H9 (cell line): ENCODE measurements at regions not wholly inside any gene's neighbourhood (a gene's known extent, or its start where the extent isn't known, plus 50 kb on each side); places are given as distances from the start of the nearest gene placed in this dataset.

Experiments used
- DNase-seq: peaks from one replicate; pipeline ENCODE4 v3.0.0-alpha.2; 2017
- H2AFZ ChIP-seq: one replicate; pipeline ENCODE4 v1.6.1; 2013; ENCODE audit warnings: mild to moderate bottlenecking, low read length, control low read depth, moderate library complexity
- H2AK5ac ChIP-seq: 2 replicates; pipeline ENCODE4 v1.6.1; 2013; ENCODE audit warnings: low read length, control low read depth, mixed read lengths; ENCODE audit not compliant: insufficient read length
- H2BK120ac ChIP-seq: one replicate; pipeline ENCODE4 v1.6.1; 2013; ENCODE audit warnings: low read depth, mild to moderate bottlenecking, low read length, control low read depth, inconsistent platforms; ENCODE audit not compliant: poor library complexity, severe bottlenecking
- H2BK12ac ChIP-seq: 2 replicates; pipeline ENCODE4 v1.6.1; 2013; ENCODE audit warnings: low read length, control low read depth, mixed read lengths, low read depth; ENCODE audit not compliant: insufficient read length
- H2BK15ac ChIP-seq: 2 replicates; pipeline ENCODE4 v1.6.1; 2013; ENCODE audit warnings: low read depth, low read length, control low read depth
- H2BK20ac ChIP-seq: one replicate; pipeline ENCODE4 v1.6.1; 2013; ENCODE audit warnings: low read depth, mild to moderate bottlenecking, low read length, control low read depth, inconsistent platforms; ENCODE audit not compliant: poor library complexity, severe bottlenecking
- H2BK5ac ChIP-seq: 2 replicates; pipeline ENCODE4 v1.6.1; 2013; ENCODE audit warnings: low read length, control low read depth, mixed read lengths; ENCODE audit not compliant: insufficient read length
- H3K14ac ChIP-seq: 2 replicates; pipeline ENCODE4 v1.6.1; 2013; ENCODE audit warnings: low read length, control low read depth; ENCODE audit not compliant: insufficient read depth
- H3K18ac ChIP-seq: 2 replicates; pipeline ENCODE4 v1.6.1; 2013; ENCODE audit warnings: low read depth, mild to moderate bottlenecking, mixed read lengths, low read length, control low read depth; ENCODE audit not compliant: insufficient read length
- H3K23ac ChIP-seq: 2 replicates; pipeline ENCODE4 v1.6.1; 2013; ENCODE audit warnings: low read length, control low read depth, mixed read lengths, low read depth; ENCODE audit not compliant: insufficient read length
- H3K23me2 ChIP-seq: 2 replicates; pipeline ENCODE4 v1.6.1; 2013; ENCODE audit warnings: low read depth, mild to moderate bottlenecking, mixed read lengths, low read length, control low read depth; ENCODE audit not compliant: insufficient read length, poor library complexity, severe bottlenecking
- H3K27ac ChIP-seq: 2 replicates; pipeline ENCODE4 v1.5.1; 2013; ENCODE audit warnings: low read length, control low read depth, mixed read lengths, low read depth; ENCODE audit not compliant: insufficient read length
- H3K27me3 ChIP-seq: 2 replicates; pipeline ENCODE4 v1.6.1; 2013; ENCODE audit warnings: low read length, control low read depth, inconsistent platforms; ENCODE audit not compliant: insufficient read depth
- H3K4ac ChIP-seq: 2 replicates; pipeline ENCODE4 v1.6.1; 2013; ENCODE audit warnings: low read depth, mild to moderate bottlenecking, control low read depth, inconsistent platforms, low read length, moderate library complexity
- H3K4me1 ChIP-seq: 2 replicates; pipeline ENCODE4 v1.6.1; 2013; ENCODE audit warnings: low read length, control low read depth, inconsistent platforms; ENCODE audit not compliant: insufficient read depth
- H3K4me2 ChIP-seq: 2 replicates; pipeline ENCODE4 v1.6.1; 2013; ENCODE audit warnings: low read length, control low read depth, mixed read lengths; ENCODE audit not compliant: insufficient read length, insufficient read depth
- H3K56ac ChIP-seq: 2 replicates; pipeline ENCODE4 v1.6.1; 2013; ENCODE audit warnings: low read depth, mild to moderate bottlenecking, mixed read lengths, low read length, control low read depth; ENCODE audit not compliant: insufficient read length
- H3K79me1 ChIP-seq: 2 replicates; pipeline ENCODE4 v1.6.1; 2013; ENCODE audit warnings: low read depth, mild to moderate bottlenecking, moderate library complexity, low read length, control low read depth, inconsistent platforms; ENCODE audit not compliant: insufficient read depth, poor library complexity, severe bottlenecking
- H3K79me2 ChIP-seq: 2 replicates; pipeline ENCODE4 v1.6.1; 2013; ENCODE audit warnings: low read length, control low read depth, inconsistent platforms; ENCODE audit not compliant: insufficient read depth
- H3K9ac ChIP-seq: 2 replicates; pipeline ENCODE4 v1.6.1; 2013; ENCODE audit warnings: low read length, control low read depth, mixed read lengths; ENCODE audit not compliant: insufficient read length; ENCODE audit errors: extremely low read depth
- H3K9me3 ChIP-seq: one replicate; pipeline ENCODE4 v1.6.1; 2013; ENCODE audit warnings: low read depth, low read length, inconsistent platforms; ENCODE audit not compliant: control insufficient read depth
- H3T11ph ChIP-seq: one replicate; pipeline ENCODE4 v1.6.1; 2013; ENCODE audit warnings: mild to moderate bottlenecking, low read length, control low read depth, inconsistent platforms
- H4K20me1 ChIP-seq: one replicate; pipeline ENCODE4 v1.6.1; 2013; ENCODE audit not compliant: control insufficient read depth, insufficient read length, insufficient read depth
- H4K5ac ChIP-seq: 2 replicates; pipeline ENCODE4 v1.6.1; 2013; ENCODE audit warnings: low read depth, mild to moderate bottlenecking, mixed read lengths, low read length, control low read depth; ENCODE audit not compliant: insufficient read length
- H4K8ac ChIP-seq: replicated peaks from 2 replicates; pipeline ENCODE4 v1.6.1; 2013; ENCODE audit warnings: low read length, control low read depth, mixed read lengths, low read depth; ENCODE audit not compliant: insufficient read length
- H4K91ac ChIP-seq: 2 replicates; pipeline ENCODE4 v1.6.1; 2013; ENCODE audit warnings: low read depth, mild to moderate bottlenecking, moderate library complexity, mixed read lengths, low read length, control low read depth; ENCODE audit not compliant: insufficient read length
- H3K27ac Mint-ChIP-seq, 3 experiments: 2 replicates in 2 of 3; 3 replicates in 1 of 3; pipeline ENCODE4 v1.8.0; 2020 to 2021; ENCODE audit warnings: mixed read lengths in 3 of 3, mild to moderate bottlenecking in 1 of 3, moderate library complexity in 1 of 3
- H3K27me3 Mint-ChIP-seq: 2 replicates; pipeline ENCODE4 v1.8.0; 2021; ENCODE audit warnings: low read depth, mild to moderate bottlenecking, moderate library complexity, mixed read lengths
- H3K36me3 Mint-ChIP-seq, 3 experiments: 2 replicates in 2 of 3; 3 replicates in 1 of 3; pipeline ENCODE4 v1.8.0; 2020 to 2021; ENCODE audit warnings: low read depth in 3 of 3, mixed read lengths in 3 of 3; ENCODE audit not compliant: insufficient read depth in 1 of 3
- H3K4me1 Mint-ChIP-seq, 2 experiments: 2 replicates each; pipeline ENCODE4 v1.8.0; 2020; ENCODE audit warnings: mixed read lengths in 2 of 2
- H3K4me3 Mint-ChIP-seq, 2 experiments: 2 replicates in 1 of 2; 3 replicates in 1 of 2; pipeline ENCODE4 v1.8.0; 2020 to 2021; ENCODE audit warnings: mild to moderate bottlenecking in 2 of 2, mixed read lengths in 2 of 2, moderate library complexity in 1 of 2
- H3K9me3 Mint-ChIP-seq, 2 experiments: 2 replicates in 1 of 2; 3 replicates in 1 of 2; pipeline ENCODE4 v1.8.0; 2020; ENCODE audit warnings: mild to moderate bottlenecking in 2 of 2, mixed read lengths in 2 of 2, moderate library complexity in 1 of 2
- CTCF ChIP-seq: fragments of 200-600 bp; sonication (generic); conservative IDR thresholded peaks from 3 replicates; pipeline ENCODE4 v1.8.0; 2021; ENCODE audit warnings: antibody characterized with exemption, mild to moderate bottlenecking
- WGBS: extraction: QIAGEN DNeasy Blood & Tissue Kit; methylation state at CpG from one replicate; pipeline ENCODE4 v1.1.7; 2013; ENCODE audit warnings: missing lambda C conversion rate, low lambda C conversion rate, mixed read lengths; ENCODE audit not compliant: insufficient read length; ENCODE audit errors: extremely low coverage; 5-methylcytosine and 5-hydroxymethylcytosine counted together

GRCh38 chr14:35969310-35969709 lies 143.2 kb downstream of the BRMS1L start:
- H3K36me3 Mint-ChIP-seq = no peaks in the 10 kb centered on the region
- Histone ChIP-seq H3K23ac (no peak overlapping the region), H2BK120ac (no peak overlapping the region), H3K79me1 (no peaks in the 10 kb centered on the region), H3K9ac (no peak overlapping the region), H3K27me3 (no peaks in the 10 kb centered on the region), H3K4me1 (no peaks in the 10 kb centered on the region), H3K9me3 (no peaks in the 10 kb centered on the region), H2BK5ac (no peak overlapping the region), H2BK15ac (no peak overlapping the region), H3K27ac (no peak overlapping the region), H2AK5ac (no peak overlapping the region), H2AFZ (no peak overlapping the region), H2BK12ac (no peak overlapping the region), H3K23me2 (no peaks in the 10 kb centered on the region), H2BK20ac (no peak overlapping the region), H3K18ac (no peak overlapping the region), H4K8ac (no peak overlapping the region), H4K20me1 (no peaks in the 10 kb centered on the region), H4K5ac (no peak overlapping the region), H3K4ac (no peak overlapping the region), H3T11ph (no peak overlapping the region), H3K4me2 (no peak overlapping the region), H3K79me2 (no peaks in the 10 kb centered on the region), H3K14ac (no peak overlapping the region), H4K91ac (no peak overlapping the region), H3K56ac (no peak overlapping the region)
- no peaks in the 10 kb centered on the region for H3K9me3 Mint-ChIP-seq
- DNase-seq = no peak
- H3K4me3 Mint-ChIP-seq = no peak overlapping the region
- no peak for TF ChIP-seq CTCF
- no peak overlapping the region for H3K27ac Mint-ChIP-seq
- H3K27me3 Mint-ChIP-seq = no peaks in the 10 kb centered on the region
- no peaks in the 10 kb centered on the region for H3K4me1 Mint-ChIP-seq
- WGBS = no CpG with 5 or more reads among the region's 3 CpGs
